Thyroid gland (tissue), 4 donors: ENCODE measurements at regions not wholly inside any gene's neighbourhood (a gene's known extent, or its start where the extent isn't known, plus 50 kb on each side); places are given as distances from the start of the nearest gene placed in this dataset.

Experiments used
- CTCF ChIP-seq, 6 experiments: fragments of 200-600 bp in 3 of 6; fragments of 450-650 bp in 3 of 6; sonication (generic) in 3 of 6; IDR thresholded peaks; one replicate each; pipeline ENCODE4 v1.5.1; 2016 to 2019; ENCODE audit warnings: antibody characterized with exemption in 6 of 6, mild to moderate bottlenecking in 2 of 6, inconsistent platforms in 1 of 6, moderate library complexity in 1 of 6
- POLR2A ChIP-seq, 2 donors: fragments of 450-650 bp; IDR thresholded peaks; one replicate each; pipeline ENCODE4 v1.6.1; 2017; ENCODE audit warnings: antibody characterized with exemption in 2 of 2, mild to moderate bottlenecking in 2 of 2, moderate library complexity in 1 of 2

DNA sequence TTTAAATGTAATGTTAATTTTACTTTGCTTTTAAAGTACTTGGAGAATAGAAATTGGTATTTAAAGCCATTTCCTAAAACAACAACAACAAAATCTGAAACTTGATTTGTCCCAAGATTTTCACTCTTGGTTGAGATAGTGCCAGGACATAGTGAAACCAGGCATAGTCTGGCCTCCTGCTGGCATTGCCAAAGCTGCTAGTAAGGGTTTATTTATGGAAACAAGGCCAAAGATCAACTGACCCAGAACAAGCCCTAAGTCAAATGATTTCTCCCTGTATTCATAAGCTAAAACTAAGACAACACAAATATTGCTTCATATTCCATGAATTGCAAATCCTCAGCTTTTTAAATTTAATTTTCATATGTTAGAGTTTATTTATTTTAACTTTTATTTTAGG lies 227.5 kb upstream of the FGF13 start:
- TF ChIP-seq CTCF (IDR thresholded peaks at IDR 0.05) (no peak), POLR2A (IDR thresholded peaks at IDR 0.05) (no peak)
